HepG2 (cell line): ENCODE measurements at regions not wholly inside any gene's neighbourhood (a gene's known extent, or its start where the extent isn't known, plus 50 kb on each side); places are given as distances from the start of the nearest gene placed in this dataset.

Source experiments
- ATAC-seq: fragments of 200-7000 bp; cut with Tn5 transposase; 3 replicates; pipeline ENCODE4 v1.9.1; 2020; ENCODE audit warnings: mild to moderate bottlenecking, moderate library complexity
- BruUV-seq: library from RNA; stranded (reverse); fragments of 400-500 nt; replicated peaks from 2 replicates; lab custom pipeline; 2021; lab: Mats Ljungman, UMichigan
- CTCF ChIA-PET: fragments of 300-600 bp; formaldehyde crosslinking; extraction: SDS; loops from one replicate; lab custom pipeline; 2021; ENCODE audit warnings: low total read pairs, inconsistent platforms, low intra/inter-chr PET ratio; lab: Yijun Ruan, JAX
- POLR2A ChIA-PET: fragments of 350-600 bp; sonication (Branson Sonifier 250); formaldehyde crosslinking; loops from one replicate; lab custom pipeline; 2020; ENCODE audit warnings: antibody characterized with exemption, inconsistent platforms; lab: Yijun Ruan, JAX
- DNase-seq: peaks from one replicate; pipeline ENCODE4 v3.0.0-alpha.2; 2015; ENCODE audit warnings: low spot score
- FAIRE-seq: peaks from 3 replicates; lab custom pipeline; 2011; peaks lifted over from hg19 to GRCh38; lab: Jason Lieb, UNC
- H2AFZ ChIP-seq: one replicate; pipeline ENCODE4 v1.6.1; 2011; ENCODE audit warnings: low read length, inconsistent platforms
- H3K27ac ChIP-seq: fragments of 300-600 bp; 3 replicates; pipeline ENCODE4 v1.8.0; 2011; ENCODE audit warnings: mixed run types, mild to moderate bottlenecking, mixed read lengths, low read length, inconsistent platforms; ENCODE audit not compliant: insufficient read depth; ENCODE audit errors: extremely low read length
- H3K27me3 ChIP-seq, 2 experiments: fragments of 200-600 bp in 1 of 2; 2 replicates in 1 of 2; 3 replicates in 1 of 2; pipeline versions ENCODE4 v1.6.0 to v1.8.0; 2011; ENCODE audit warnings: low read length in 2 of 2, mild to moderate bottlenecking in 2 of 2, moderate library complexity in 2 of 2, inconsistent platforms in 1 of 2; ENCODE audit not compliant: insufficient read depth in 2 of 2, control insufficient read depth in 1 of 2
- H3K36me3 ChIP-seq, 2 experiments: fragments of 200-600 bp in 1 of 2; replicated peaks in 1 of 2; 2 replicates in 1 of 2; 3 replicates in 1 of 2; pipeline versions ENCODE4 v1.5.1 to v1.8.0; 2011; ENCODE audit warnings: low read length in 2 of 2, inconsistent platforms in 1 of 2; ENCODE audit not compliant: insufficient read depth in 2 of 2, control insufficient read depth in 1 of 2
- H3K4me1 ChIP-seq: 2 replicates; pipeline ENCODE4 v1.5.1; 2012; ENCODE audit warnings: low read length, inconsistent platforms; ENCODE audit not compliant: insufficient read depth
- H3K4me2 ChIP-seq: 2 replicates; pipeline ENCODE4 v1.6.0; 2011; ENCODE audit warnings: low read depth, low read length, inconsistent platforms
- H3K4me3 ChIP-seq, 3 experiments: fragments of 200-600 bp in 1 of 3; sonication (generic), shearing (Covaris generic) in 1 of 3; replicated peaks in 1 of 3; 2 replicates each; pipeline ENCODE4 v1.5.1; 2011 to 2016; ENCODE audit warnings: low read length in 3 of 3, inconsistent platforms in 2 of 3, low read depth in 2 of 3, mild to moderate bottlenecking in 2 of 3, control low read depth in 1 of 3, mixed read lengths in 1 of 3; ENCODE audit not compliant: insufficient read depth in 1 of 3
- H3K79me2 ChIP-seq: one replicate; pipeline ENCODE4 v1.6.1; 2011; ENCODE audit warnings: low read length, inconsistent platforms; ENCODE audit not compliant: insufficient read depth
- H3K9ac ChIP-seq: 2 replicates; pipeline ENCODE4 v1.6.0; 2011; ENCODE audit warnings: mild to moderate bottlenecking, low read depth, low read length, inconsistent platforms; ENCODE audit not compliant: insufficient read depth
- H3K9me3 ChIP-seq: 2 replicates; pipeline ENCODE4 v1.5.1; 2012; ENCODE audit warnings: mild to moderate bottlenecking, low read length
- H4K20me1 ChIP-seq: 2 replicates; pipeline ENCODE4 v1.6.0; 2011; ENCODE audit warnings: inconsistent platforms, mild to moderate bottlenecking, low read length, moderate library complexity; ENCODE audit not compliant: insufficient read depth
- DR1 ChIP-seq: sonication (generic); formaldehyde crosslinking; IDR thresholded peaks from 2 replicates; pipeline ENCODE4 v1.8.0; 2021; ENCODE audit warnings: mild to moderate bottlenecking, missing genetic modification reagents, inconsistent platforms
- EP300 ChIP-seq, 3 experiments: sonication (generic) in 1 of 3; formaldehyde crosslinking in 1 of 3; IDR thresholded peaks; 2 replicates each; pipeline versions ENCODE4 v1.5.1 to v1.6.1; 2011 to 2020; ENCODE audit warnings: low read depth in 2 of 3, low read length in 2 of 3, borderline replicate concordance in 1 of 3, improper control_type of control experiment in 1 of 3, mild to moderate bottlenecking in 1 of 3, missing genetic modification reagents in 1 of 3, moderate library complexity in 1 of 3
- FOXP4 ChIP-seq: sonication (generic); formaldehyde crosslinking; IDR thresholded peaks from 2 replicates; pipeline ENCODE4 v1.4.0; 2020; ENCODE audit warnings: missing genetic modification reagents
- GATAD2A ChIP-seq: IDR thresholded peaks from 2 replicates; pipeline ENCODE4 v1.6.1; 2016
- MAFF ChIP-seq: IDR thresholded peaks from 2 replicates; pipeline ENCODE4 v1.6.1; 2011; ENCODE audit warnings: low read depth, low read length, improper control_type of control experiment
- MAFK ChIP-seq, 2 experiments: IDR thresholded peaks in 1 of 2; conservative IDR thresholded peaks in 1 of 2; 2 replicates each; pipeline ENCODE4 v1.6.1; 2011; ENCODE audit warnings: improper control_type of control experiment in 2 of 2, low read length in 2 of 2
- MEF2D ChIP-seq: sonication (generic); formaldehyde crosslinking; IDR thresholded peaks from 2 replicates; pipeline ENCODE4 v1.5.1; 2020; ENCODE audit warnings: mild to moderate bottlenecking, missing genetic modification reagents
- NAIF1 ChIP-seq: sonication (generic); formaldehyde crosslinking; IDR thresholded peaks from 2 replicates; pipeline ENCODE4 v1.5.0; 2020; ENCODE audit warnings: mild to moderate bottlenecking, missing genetic modification reagents, borderline replicate concordance
- ZBTB7A ChIP-seq: sonication (generic); formaldehyde crosslinking; IDR thresholded peaks from 2 replicates; pipeline ENCODE4 v1.8.0; 2022; ENCODE audit warnings: mild to moderate bottlenecking, missing genetic modification reagents
- ZSCAN29 ChIP-seq: sonication (generic); formaldehyde crosslinking; conservative IDR thresholded peaks from 2 replicates; pipeline ENCODE4 v1.4.0; 2020; ENCODE audit warnings: mild to moderate bottlenecking, missing genetic modification reagents
- WGBS: methylation state at CpG from one replicate; pipeline ENCODE4 v1.1.6; 2017; ENCODE audit warnings: low lambda C conversion rate; 5-methylcytosine and 5-hydroxymethylcytosine counted together
- in situ Hi-C: cut with HindIII; loops from 2 replicates; pipeline ENCODE4 v1.10.0; 2017; ENCODE audit warnings: low pct_unique_long_range_greater_than_20kb; ENCODE audit not compliant: extremely low pct_ligation_motif_present
- intact Hi-C: fragments of 100-400 bp; cut with micrococcal nuclease; formaldehyde crosslinking; loops from one replicate; pipeline ENCODE4 v1.10.0; 2022; ENCODE audit not compliant: unreplicated experiment

- Histone ChIP-seq H3K36me3 (no peaks in the 10 kb centered on the region), H3K27me3 (peaks cover 3 to 23% of the 10 kb centered on the region in 2 experiments; a peak in 3 of 5 replicates), H2AFZ (no peak overlapping the region)
- TF ChIP-seq FOXP4 (no peak), MAFK (conservative IDR thresholded peaks at IDR 0.05 in 1 of 2, IDR thresholded peaks at IDR 0.05 in 1 of 2; ENCODE audit: low read length in 2 of 2) (peak; percentile 25 to 50; a peak in 2 of 4 replicates)
- TF ChIP-seq, all 625 proteins: peak for 1
- H3K4me3 ChIP-seq = no peak overlapping the region
- FAIRE-seq = no peak
- in situ Hi-C loops (no loop called here), intact Hi-C loops (no loop called here)
- H3K79me2 ChIP-seq = no peaks in the 10 kb centered on the region
- no peak overlapping the region for H3K27ac ChIP-seq
- no peaks in the 10 kb centered on the region for H4K20me1 ChIP-seq
- 57% methylated on average over 4 of the region's 4 CpGs for WGBS
- CTCF ChIA-PET = no interaction called here
- H3K9me3 ChIP-seq = no peaks in the 10 kb centered on the region
- BruUV-seq = no TSS peak
- no peak overlapping the region for H3K4me2 ChIP-seq
- no peak overlapping the region for H3K9ac ChIP-seq
- ATAC-seq = no peak
- 0 out of 2 replicates have a peak, but pooled peaks cover 8% of the 10 kb centered on the region for H3K4me1 ChIP-seq
- POLR2A ChIA-PET = no interaction called here
- no peak for DNase-seq
Observed at GRCh38 chr10:3499120-3499519, 285.9 kb downstream of the KLF6 start.

DNA sequence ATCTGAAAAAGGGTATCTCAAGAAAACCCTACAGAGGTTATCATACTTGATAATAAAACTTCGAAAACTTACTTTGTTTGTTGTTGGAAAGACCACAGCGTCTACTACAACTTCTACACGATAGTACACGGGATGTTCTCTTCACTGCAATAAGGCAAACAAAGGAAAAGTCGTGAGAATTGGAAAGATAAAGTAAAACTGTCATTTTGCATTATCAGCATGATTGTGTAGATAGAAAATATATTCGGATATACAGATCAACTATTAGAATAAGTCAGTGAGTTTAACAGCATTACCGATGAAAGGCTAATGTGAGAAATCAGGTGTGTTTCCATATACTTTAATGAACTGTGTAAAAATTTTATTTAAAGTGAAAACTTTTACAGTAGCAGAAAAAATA is 287.4 kb downstream of the KLF6 start:
- ChIA-PET POLR2A (no interaction called here), CTCF (no interaction called here)
- Histone ChIP-seq H3K9ac (no peak overlapping the region), H2AFZ (no peak overlapping the region), H4K20me1 (no peaks in the 10 kb centered on the region), H3K79me2 (no peaks in the 10 kb centered on the region), H3K4me1 (0 out of 2 replicates have a peak, but pooled peaks cover 8% of the 10 kb centered on the region), H3K4me2 (no peak overlapping the region), H3K4me3 (no peak overlapping the region), H3K9me3 (no peaks in the 10 kb centered on the region), H3K27me3 (peaks cover 3 to 21% of the 10 kb centered on the region in 2 experiments; a peak in 3 of 5 replicates), H3K36me3 (no peaks in the 10 kb centered on the region), H3K27ac (no peak overlapping the region)
- DNase-seq (no peak), FAIRE-seq (no peak), ATAC-seq (no peak)
- in situ Hi-C loops (no loop called here), intact Hi-C loops (no loop called here)
- TF ChIP-seq MAFF = 0 out of 2 replicates have a peak, but pooled peaks have one; percentile 43
- no peak for TF ChIP-seq NAIF1 (CRISPR knock-in tag)
- no peak for TF ChIP-seq MEF2D
- TF ChIP-seq ZSCAN29 = no peak
- no peak for TF ChIP-seq DR1 (CRISPR knock-in tag)
- no peak for TF ChIP-seq EP300 (IDR thresholded peaks at IDR 0.05; ENCODE audit: low read depth in 2 of 2, low read length in 2 of 2)
- TF ChIP-seq EP300 (CRISPR knock-in tag; IDR thresholded peaks at IDR 0.05; ENCODE audit: borderline replicate concordance) = no peak
- TF ChIP-seq GATAD2A (CRISPR knock-in tag) = no peak
- no peak for TF ChIP-seq ZBTB7A
- peak; percentile 48 to 64; a peak in 3 of 4 replicates for TF ChIP-seq MAFK (conservative IDR thresholded peaks at IDR 0.05 in 1 of 2, IDR thresholded peaks at IDR 0.05 in 1 of 2; ENCODE audit: low read length in 2 of 2)
- no TSS peak for BruUV-seq
- WGBS = 2% methylated on average over 7 of the region's 7 CpGs
